ENCODE measurements at regions not wholly inside any gene's neighbourhood (a gene's known extent, or its start where the extent isn't known, plus 50 kb on each side); places are given as distances from the start of the nearest gene placed in this dataset.

- TF ChIP-seq EZH2 (IDR thresholded peaks at IDR 0.05; ENCODE audit: insufficient read depth, poor library complexity, severe bottlenecking) (no peak), EZH2phosphoT487 (IDR thresholded peaks at IDR 0.05; ENCODE audit: insufficient read depth, low read depth) (no peak)
Observed at GRCh38 chr13:86862137-86862536, 809.0 kb upstream of the SLITRK5 start.

Measured in GM23248 (cell line).